ENCODE measurements at regions not wholly inside any gene's neighbourhood (a gene's known extent, or its start where the extent isn't known, plus 50 kb on each side); places are given as distances from the start of the nearest gene placed in this dataset.

GRCh38 chr4:81990211-81990610 is 383.6 kb downstream of the HNRNPD start:
- TF ChIP-seq CTCF (IDR thresholded peaks at IDR 0.05) (no peak), POLR2A (IDR thresholded peaks at IDR 0.05) (no peak)

Data from esophagus squamous epithelium (tissue), 4 donors.